Activated CD4-positive, alpha-beta T cell treated with anti-CD3 and anti-CD28 coated beads for 24 hours (primary cell): ENCODE measurements at regions not wholly inside any gene's neighbourhood (a gene's known extent, or its start where the extent isn't known, plus 50 kb on each side); places are given as distances from the start of the nearest gene placed in this dataset.
"Not testable (repeated sequence)": the region's sequence is repeated elsewhere in the genome, so short reads cannot be mapped to it uniquely, and the experiment has no call there.

Experiments used
- DNase-seq, 2 donors: peaks; one replicate each; pipeline ENCODE4 v3.0.0-alpha.2; 2020; ENCODE audit warnings: low read depth in 2 of 2

GRCh38 chr5:74461251-74461650 lies 179.3 kb downstream of the ENC1 start:
- no peak for DNase-seq

- no peak for DNase-seq
These were observed 179.8 kb downstream of the ENC1 start for GRCh38 chr5:74460694-74461093.

GRCh38 chr5:74459984-74460383 lies 180.5 kb downstream of the ENC1 start:
- DNase-seq: no peak

GRCh38 chr5:74457876-74458275 lies 182.7 kb downstream of the ENC1 start:
- DNase-seq: no peak

GRCh38 chr5:74454263-74455030 lies 186.1 kb downstream of the ENC1 start:
- DNase-seq: no peak

GRCh38 chr5:74452856-74453255 lies 187.7 kb downstream of the ENC1 start:
- DNase-seq: no peak

- DNase-seq: no peak
These were observed 190.4 kb downstream of the ENC1 start for GRCh38 chr5:74450095-74450494.

GRCh38 chr5:74446725-74447241 lies 193.7 kb downstream of the ENC1 start:
- no peak for DNase-seq

GRCh38 chr5:74442466-74442865 lies 198.1 kb downstream of the ENC1 start:
- DNase-seq: no peak

- no peak for DNase-seq
These were observed 198.9 kb downstream of the ENC1 start for GRCh38 chr5:74441616-74442015.

- no peak for DNase-seq
These were observed 200.2 kb downstream of the ENC1 start for GRCh38 chr5:74440341-74440740.

GRCh38 chr5:74437870-74438269 lies 202.7 kb downstream of the ENC1 start:
- not testable (repeated sequence) for DNase-seq

- no peak for DNase-seq
These were observed 206.4 kb downstream of the ENC1 start for GRCh38 chr5:74433896-74434829.

GRCh38 chr5:74433255-74433895 lies 207.2 kb downstream of the ENC1 start:
- no peak for DNase-seq

- no peak for DNase-seq
These were observed 207.8 kb downstream of the ENC1 start for GRCh38 chr5:74432721-74433120.

- no peak for DNase-seq
These were observed 208.3 kb downstream of the ENC1 start for GRCh38 chr5:74432216-74432615.

GRCh38 chr5:74431290-74431669 lies 209.2 kb downstream of the ENC1 start:
- no peak for DNase-seq

- DNase-seq: no peak
These were observed 209.8 kb downstream of the ENC1 start for GRCh38 chr5:74430631-74431289.

- DNase-seq: no peak
These were observed 211.0 kb downstream of the ENC1 start for GRCh38 chr5:74429495-74429894.

- DNase-seq: no peak
These were observed 211.7 kb downstream of the ENC1 start for GRCh38 chr5:74428876-74429275.

GRCh38 chr5:74428275-74428674 lies 212.3 kb downstream of the ENC1 start:
- DNase-seq: no peak

GRCh38 chr5:74426506-74426905 lies 214.0 kb downstream of the ENC1 start:
- DNase-seq: no peak
